GM18517 (cell line): ENCODE measurements at regions not wholly inside any gene's neighbourhood (a gene's known extent, or its start where the extent isn't known, plus 50 kb on each side); places are given as distances from the start of the nearest gene placed in this dataset.
A peak's percentile ranks its signal among the peaks of the same experiment; 100 is the strongest.
"Not testable (repeated sequence)": the region's sequence is repeated elsewhere in the genome, so short reads cannot be mapped to it uniquely, and the experiment has no call there.

Experiments
- ATAC-seq: cut with Tn5 transposase; IDR thresholded peaks from one replicate; pipeline ENCODE4 v1.9.1; 2021; ENCODE audit warnings: mild to moderate bottlenecking, moderate library complexity; ENCODE audit not compliant: unreplicated experiment

GRCh38 chr1:146292940-146293936 lies 64.4 kb upstream of the NOTCH2NLA start:
- not testable (repeated sequence) for ATAC-seq

GRCh38 chr1:146292424-146292823 lies 63.6 kb upstream of the NOTCH2NLA start:
- not testable (repeated sequence) for ATAC-seq

GRCh38 chr1:146287881-146288280 lies 59.1 kb upstream of the NOTCH2NLA start:
- ATAC-seq = not testable (repeated sequence)

GRCh38 chr1:146284760-146285159 lies 55.9 kb upstream of the NOTCH2NLA start:
- ATAC-seq = not testable (repeated sequence)

GRCh38 chr1:146283527-146283880 lies 54.7 kb upstream of the NOTCH2NLA start:
- peak; percentile 44 for ATAC-seq

- ATAC-seq = peak; percentile 72
These were observed 54.1 kb upstream of the NOTCH2NLA start for GRCh38 chr1:146282807-146283526.

GRCh38 chr1:146281522-146281921 lies 52.7 kb upstream of the NOTCH2NLA start:
- not testable (repeated sequence) for ATAC-seq

GRCh38 chr1:146278758-146279157 lies 49.9 kb upstream of the NOTCH2NLA start:
- not testable (repeated sequence) for ATAC-seq
